ENCODE measurements at regions not wholly inside any gene's neighbourhood (a gene's known extent, or its start where the extent isn't known, plus 50 kb on each side); places are given as distances from the start of the nearest gene placed in this dataset.

GRCh38 chr9:12416716-12417115 is 276.5 kb upstream of the TYRP1 start:
- POLR2A ChIA-PET: no interaction called here

GRCh38 chr9:12424243-12424642 is 268.9 kb upstream of the TYRP1 start:
- no peaks in the 10 kb centered on the region for H3K4me1 ChIP-seq (ENCODE audit: control insufficient read depth, insufficient read depth, low read length)
- no peak overlapping the region for H3K4me3 ChIP-seq (ENCODE audit: low read depth, low read length)
- H3K27ac ChIP-seq (ENCODE audit: extremely low read depth, low read depth, low read length): no peak overlapping the region
- POLR2A ChIA-PET: no interaction called here
- H3K9me3 ChIP-seq (ENCODE audit: control insufficient read depth, insufficient read depth, low read depth, low read length): no peaks in the 10 kb centered on the region
- CTCF ChIA-PET: no interaction called here
- no peaks in the 10 kb centered on the region for H3K36me3 ChIP-seq (ENCODE audit: control insufficient read depth in 2 of 2, insufficient read depth in 1 of 2, low read length in 2 of 2)
- TF ChIP-seq ZNF704 (tag by site-specific recombination; IDR thresholded peaks at IDR 0.05): no peak
- no peak for TF ChIP-seq SETDB1 (IDR thresholded peaks at IDR 0.05; ENCODE audit: insufficient read length, low read length)
- no peak for TF ChIP-seq ZNF398 (tag by site-specific recombination; IDR thresholded peaks at IDR 0.05)
- TF ChIP-seq ZNF23 (tag by site-specific recombination; IDR thresholded peaks at IDR 0.05; ENCODE audit: borderline replicate concordance): no peak
- no peak for TF ChIP-seq ZNF639 (tag by site-specific recombination; IDR thresholded peaks at IDR 0.05)
- no peak for TF ChIP-seq ZNF157 (tag by site-specific recombination; IDR thresholded peaks at IDR 0.05)
- TF ChIP-seq ZNF558 (tag by site-specific recombination; IDR thresholded peaks at IDR 0.05): no peak
- TF ChIP-seq ZSCAN23 (tag by site-specific recombination; IDR thresholded peaks at IDR 0.05): no peak
- TF ChIP-seq GFI1B (tag by site-specific recombination; IDR thresholded peaks at IDR 0.05): no peak
- TF ChIP-seq HIC1 (tag by site-specific recombination; IDR thresholded peaks at IDR 0.05): no peak
- no peak for TF ChIP-seq SP7 (tag by site-specific recombination; IDR thresholded peaks at IDR 0.05)
- TF ChIP-seq ZNF677 (tag by site-specific recombination; IDR thresholded peaks at IDR 0.05): no peak

More at GRCh38 chr9:12416716-12417115, 276.5 kb upstream of the TYRP1 start:
- H3K27ac ChIP-seq (ENCODE audit: extremely low read depth, low read depth, low read length): no peak overlapping the region
- no peaks in the 10 kb centered on the region for H3K4me1 ChIP-seq (ENCODE audit: control insufficient read depth, insufficient read depth, low read length)
- CTCF ChIA-PET: no interaction called here
- no peaks in the 10 kb centered on the region for H3K9me3 ChIP-seq (ENCODE audit: control insufficient read depth, insufficient read depth, low read depth, low read length)
- H3K4me3 ChIP-seq (ENCODE audit: low read depth, low read length): no peak overlapping the region
- TF ChIP-seq ZNF37A (tag by site-specific recombination; IDR thresholded peaks at IDR 0.05) (no peak), ZNF416 (tag by site-specific recombination; IDR thresholded peaks at IDR 0.05) (no peak), ZNF398 (tag by site-specific recombination; IDR thresholded peaks at IDR 0.05) (no peak), ZNF280C (tag by site-specific recombination; IDR thresholded peaks at IDR 0.05) (no peak), ZNF549 (tag by site-specific recombination; IDR thresholded peaks at IDR 0.05) (no peak), KLF17 (tag by site-specific recombination; IDR thresholded peaks at IDR 0.05) (no peak)
- no peaks in the 10 kb centered on the region for H3K36me3 ChIP-seq (ENCODE audit: control insufficient read depth in 2 of 2, insufficient read depth in 1 of 2, low read length in 2 of 2)

Data from HEK293 (cell line).